Colonic mucosa (tissue), 4 donors: ENCODE measurements at regions not wholly inside any gene's neighbourhood (a gene's known extent, or its start where the extent isn't known, plus 50 kb on each side); places are given as distances from the start of the nearest gene placed in this dataset.

ENCODE experiments used
- DNase-seq: peaks from one replicate; pipeline ENCODE4 v3.0.0-alpha.2; 2020
- H3K27ac ChIP-seq: fragments of 200-600 bp; one replicate; pipeline ENCODE4 v1.8.0; 2021
- H3K27me3 ChIP-seq: fragments of 200-600 bp; one replicate; pipeline ENCODE4 v1.8.0; 2021
- H3K36me3 ChIP-seq: fragments of 200-600 bp; one replicate; pipeline ENCODE4 v1.8.0; 2021
- H3K4me1 ChIP-seq: fragments of 200-600 bp; one replicate; pipeline ENCODE4 v1.8.0; 2021; ENCODE audit warnings: mild to moderate bottlenecking
- H3K4me3 ChIP-seq: fragments of 200-600 bp; one replicate; pipeline ENCODE4 v1.8.0; 2021
- H3K9ac ChIP-seq, 2 donors: one replicate each; pipeline ENCODE4 v1.7.0; 2013; ENCODE audit warnings: control low read depth in 2 of 2, low read depth in 2 of 2, low read length in 2 of 2
- H3K9me3 ChIP-seq: fragments of 200-600 bp; one replicate; pipeline ENCODE4 v1.8.0; 2021
- CTCF ChIP-seq: fragments of 200-600 bp; IDR thresholded peaks from one replicate; pipeline ENCODE4 v1.8.0; 2022; ENCODE audit warnings: antibody characterized with exemption, mild to moderate bottlenecking
- intact Hi-C: fragments of 100-400 bp; cut with DNase I; formaldehyde crosslinking; loops from one replicate; pipeline ENCODE4 v1.14.1; 2022
- donor health status: healthy.
- donor health status: DM: no; HTN: no; CAD: no.
- donor health status: DM: no; HTN: no; CAD: no.

- no peak for TF ChIP-seq CTCF
- intact Hi-C loops: no loop called here
- no peak for DNase-seq
- no peak overlapping the region for H3K4me3 ChIP-seq
- H3K27me3 ChIP-seq: no peaks in the 10 kb centered on the region
- H3K9ac ChIP-seq: no peak overlapping the region
- no peaks in the 10 kb centered on the region for H3K9me3 ChIP-seq
- H3K36me3 ChIP-seq: no peaks in the 10 kb centered on the region
- H3K4me1 ChIP-seq: no peaks in the 10 kb centered on the region
- no peak overlapping the region for H3K27ac ChIP-seq
Observed at GRCh38 chr5:29882036-29882435, 1311.5 kb upstream of the CDH6 start.

GRCh38 chr5:29879401-29879800, 1314.1 kb upstream of the CDH6 start:
- Histone ChIP-seq H3K4me1 (no peaks in the 10 kb centered on the region), H3K27me3 (no peaks in the 10 kb centered on the region), H3K36me3 (no peaks in the 10 kb centered on the region), H3K9me3 (no peaks in the 10 kb centered on the region), H3K4me3 (no peak overlapping the region), H3K9ac (no peak overlapping the region), H3K27ac (no peak overlapping the region)
- intact Hi-C loops: no loop called here
- DNase-seq: no peak
- TF ChIP-seq CTCF: no peak

- Histone ChIP-seq H3K4me3 (no peak overlapping the region), H3K36me3 (no peaks in the 10 kb centered on the region), H3K27ac (no peak overlapping the region), H3K9ac (no peak overlapping the region), H3K27me3 (no peaks in the 10 kb centered on the region), H3K4me1 (no peaks in the 10 kb centered on the region), H3K9me3 (no peaks in the 10 kb centered on the region)
- no peak for TF ChIP-seq CTCF
- DNase-seq: no peak
- intact Hi-C loops: no loop called here
Observed at GRCh38 chr5:29878599-29878998, 1314.9 kb upstream of the CDH6 start.

- Histone ChIP-seq H3K9me3 (no peaks in the 10 kb centered on the region), H3K4me3 (no peak overlapping the region), H3K4me1 (no peaks in the 10 kb centered on the region), H3K36me3 (no peaks in the 10 kb centered on the region), H3K27ac (no peak overlapping the region), H3K27me3 (no peaks in the 10 kb centered on the region), H3K9ac (no peak overlapping the region)
- intact Hi-C loops: no loop called here
- DNase-seq: no peak
- no peak for TF ChIP-seq CTCF
Observed at GRCh38 chr5:29867155-29867554, 1326.3 kb upstream of the CDH6 start.

GRCh38 chr5:29853711-29854220, 1339.7 kb upstream of the CDH6 start:
- no peak for TF ChIP-seq CTCF
- Histone ChIP-seq H3K9me3 (no peaks in the 10 kb centered on the region), H3K9ac (no peak overlapping the region), H3K4me1 (no peaks in the 10 kb centered on the region), H3K27me3 (no peaks in the 10 kb centered on the region), H3K4me3 (no peak overlapping the region), H3K36me3 (no peaks in the 10 kb centered on the region), H3K27ac (no peak overlapping the region)
- no peak for DNase-seq
- intact Hi-C loops: no loop called here

- Histone ChIP-seq H3K4me1 (no peaks in the 10 kb centered on the region), H3K36me3 (no peaks in the 10 kb centered on the region), H3K9me3 (no peaks in the 10 kb centered on the region), H3K27ac (no peak overlapping the region), H3K9ac (no peak overlapping the region), H3K4me3 (no peak overlapping the region), H3K27me3 (no peaks in the 10 kb centered on the region)
- intact Hi-C loops: no loop called here
- no peak for DNase-seq
- TF ChIP-seq CTCF: no peak
Observed at GRCh38 chr5:29852329-29852728, 1341.2 kb upstream of the CDH6 start.
